Eye (tissue), 1 donor: ENCODE measurements at regions not wholly inside any gene's neighbourhood (a gene's known extent, or its start where the extent isn't known, plus 50 kb on each side); places are given as distances from the start of the nearest gene placed in this dataset.
"Not testable (repeated sequence)": the region's sequence is repeated elsewhere in the genome, so short reads cannot be mapped to it uniquely, and the experiment has no call there.

ENCODE experiments used
- DNase-seq: peaks from one replicate; pipeline ENCODE4 v3.0.0-alpha.2; 2015

DNA sequence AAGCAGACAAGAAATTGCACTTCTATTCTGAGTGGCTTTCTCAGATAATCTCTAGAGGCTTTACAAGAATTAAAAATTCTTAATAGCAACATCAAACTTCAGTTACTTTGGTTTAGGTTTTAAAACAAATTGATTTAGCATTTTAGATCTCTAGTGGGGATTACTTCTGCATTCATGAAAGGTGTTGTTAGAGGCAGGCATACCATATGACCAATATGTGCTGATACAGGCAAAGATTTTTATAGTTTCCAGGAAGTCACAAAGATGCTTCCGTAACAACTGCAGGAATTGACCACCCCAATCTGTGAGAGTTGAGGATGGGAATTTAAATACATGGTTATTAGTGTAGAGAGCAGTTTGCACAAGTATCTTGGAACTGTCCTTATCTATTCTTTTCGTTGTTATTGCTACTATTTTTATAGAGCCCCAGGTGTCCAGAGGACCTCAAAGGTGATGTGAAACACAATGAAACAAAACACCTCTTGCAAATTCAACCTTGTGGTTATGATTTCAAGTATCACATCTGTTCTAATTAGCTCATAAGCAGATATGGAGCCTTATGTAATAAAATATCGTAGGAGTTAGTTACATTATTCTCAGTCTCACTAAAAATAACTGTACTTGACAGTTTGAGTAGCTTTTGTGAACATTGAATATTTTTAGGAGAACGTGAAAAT is 512.7 kb upstream of the ADGRL4 start:
- no peak for DNase-seq

DNA sequence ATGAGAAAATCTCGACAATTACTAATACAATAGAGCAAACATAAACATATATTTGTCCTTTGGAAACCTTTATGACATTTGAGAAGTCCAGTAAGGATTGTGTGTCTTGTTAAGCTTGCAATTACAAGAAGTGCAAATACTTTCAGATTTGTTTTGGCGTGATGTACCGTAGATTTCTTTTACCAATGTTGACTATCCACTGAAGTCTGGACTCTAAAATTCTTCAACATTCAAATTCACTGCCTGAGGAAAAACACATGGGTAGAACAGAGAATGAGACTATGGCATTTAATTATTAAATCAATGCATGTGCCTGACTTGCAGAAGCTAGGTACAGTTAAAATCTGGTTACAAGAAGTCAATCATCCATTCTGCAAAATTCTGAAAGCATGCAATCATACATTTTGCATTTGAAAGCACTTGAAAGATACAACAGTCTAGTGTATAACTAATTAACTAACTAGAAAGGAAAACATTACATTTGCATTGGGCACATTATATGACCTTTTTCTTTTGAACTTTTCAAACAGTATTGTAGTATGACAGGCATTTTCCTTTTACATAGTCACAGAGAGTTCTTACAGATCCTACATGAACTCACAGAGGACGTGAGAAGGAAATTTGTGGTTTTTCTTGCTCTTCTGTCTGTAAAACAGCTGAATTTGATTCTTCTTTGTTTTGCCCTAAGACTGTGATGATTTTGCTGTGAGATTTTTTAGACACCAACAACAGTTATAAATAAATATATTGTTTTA is 511.1 kb upstream of the ADGRL4 start:
- no peak for DNase-seq

DNA sequence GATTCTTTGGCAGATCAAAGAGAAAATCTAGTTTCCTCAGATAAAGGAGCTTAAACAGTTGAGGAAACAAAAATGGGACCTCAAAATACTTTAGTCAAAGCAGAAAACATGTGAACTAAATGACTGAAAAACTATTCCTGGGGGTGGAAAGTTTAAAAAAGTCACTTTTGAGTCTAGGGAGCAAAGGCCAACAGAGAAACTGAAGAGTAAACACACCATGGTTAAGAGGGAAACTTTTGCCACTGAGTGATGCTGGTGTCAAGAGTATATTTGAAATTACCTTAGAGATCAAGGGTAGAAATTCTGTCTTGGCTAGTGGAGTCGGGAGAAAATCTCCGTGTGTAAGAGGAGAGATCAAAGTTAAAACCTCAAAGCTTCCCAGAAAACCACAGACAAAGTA is 501.2 kb upstream of the ADGRL4 start:
- DNase-seq: no peak

DNA sequence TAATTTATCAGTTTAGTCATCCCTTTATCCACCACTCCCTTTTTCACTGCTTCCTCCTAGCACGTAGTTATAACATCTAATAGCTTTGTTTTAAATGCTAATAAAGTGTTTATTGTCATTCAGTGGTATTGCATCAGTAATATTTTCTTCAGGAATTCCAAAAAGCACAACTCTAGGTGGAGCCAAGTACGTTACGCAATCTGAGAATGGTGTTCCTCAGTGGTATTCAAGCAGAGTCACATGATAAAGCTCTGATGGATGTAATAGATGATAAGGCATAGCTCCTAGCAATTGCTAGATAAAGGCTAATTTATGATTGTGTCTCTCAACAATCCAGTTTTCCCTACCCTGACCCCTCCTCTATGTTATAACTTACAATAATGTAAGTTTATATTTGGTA is 494.6 kb upstream of the ADGRL4 start:
- no peak for DNase-seq

DNA sequence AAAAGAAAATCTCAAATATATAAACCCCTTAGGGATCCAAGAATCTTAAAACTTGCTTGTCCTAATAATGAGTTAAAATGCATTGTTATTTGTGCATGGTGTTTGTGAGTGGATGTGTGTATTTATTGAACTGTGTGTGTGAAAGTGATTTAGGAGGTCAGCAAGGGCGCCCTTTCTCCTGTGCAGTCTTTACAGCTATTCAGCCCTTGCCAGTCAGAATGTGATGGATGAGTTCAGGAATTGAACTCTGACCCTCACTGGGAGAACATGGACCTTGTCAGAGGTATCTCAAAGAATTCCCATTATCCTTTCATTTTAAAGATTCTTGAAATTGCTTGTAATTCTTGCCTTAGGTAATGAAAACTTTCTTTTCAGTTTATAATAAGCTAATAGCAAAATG is 493.0 kb upstream of the ADGRL4 start:
- no peak for DNase-seq

DNA sequence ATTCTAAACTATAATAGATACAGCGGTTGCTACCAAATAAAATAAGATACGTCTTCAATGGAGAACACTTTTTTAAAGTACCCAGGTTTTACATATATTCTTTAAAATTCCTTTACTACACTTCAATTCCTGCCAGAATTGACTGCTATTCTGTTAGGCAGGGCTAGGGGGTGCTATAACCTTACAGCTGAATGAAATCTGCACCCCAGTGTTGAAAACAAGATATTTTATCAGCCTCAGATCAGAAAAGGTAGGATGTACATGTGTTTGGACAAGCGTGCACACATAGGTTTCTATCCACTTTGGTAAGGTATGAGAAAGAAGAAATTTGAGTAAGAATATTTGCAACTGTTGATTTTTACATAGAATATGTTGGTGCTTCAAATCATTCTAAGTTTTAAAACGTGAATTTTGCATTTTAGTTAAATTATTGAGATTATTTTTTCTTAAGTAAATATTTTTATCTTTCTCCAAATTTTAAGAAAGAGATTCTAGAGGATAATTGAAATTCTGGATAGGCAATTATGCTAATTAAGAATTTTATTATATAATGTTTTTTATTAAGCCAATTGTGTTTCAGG is 490.8 kb upstream of the ADGRL4 start:
- DNase-seq: peak; percentile 66

DNA sequence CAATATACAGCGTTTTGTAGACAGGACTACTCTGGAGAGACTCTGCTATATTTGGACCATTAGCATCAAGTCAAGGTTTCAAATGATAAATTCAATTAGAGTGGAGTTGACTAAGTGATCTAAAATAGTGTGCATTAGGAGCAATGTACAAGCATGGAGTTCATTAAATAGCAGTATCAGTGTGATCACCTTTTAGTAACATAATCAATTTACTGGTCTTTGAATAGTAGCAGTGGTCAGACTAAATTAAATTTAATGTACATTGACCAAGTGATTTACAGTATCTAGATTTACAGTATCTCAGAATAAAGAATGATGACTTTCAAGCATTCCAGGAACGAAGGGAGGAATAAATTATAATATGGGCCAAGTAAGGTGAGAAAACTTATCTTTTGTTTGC is 489.6 kb upstream of the ADGRL4 start:
- no peak for DNase-seq

DNA sequence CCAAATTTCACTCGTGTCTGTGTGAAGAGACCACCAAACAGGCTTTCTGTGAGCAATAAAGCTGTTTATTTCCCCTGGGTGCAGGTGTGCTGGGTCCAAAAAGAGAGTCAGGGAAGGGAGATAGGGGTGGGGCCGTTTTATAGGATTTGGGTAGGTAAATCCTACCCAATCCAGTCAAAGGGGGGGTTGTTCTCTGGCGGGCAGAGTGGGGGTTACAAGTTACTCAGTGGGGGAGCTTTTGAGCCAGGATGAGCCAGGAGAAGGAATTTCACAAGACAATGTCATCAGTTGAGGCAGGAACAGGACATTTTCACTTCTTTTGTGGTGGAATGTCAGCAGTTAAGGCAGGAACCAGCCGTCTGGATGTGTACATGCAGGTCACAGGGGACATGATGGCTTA is 487.2 kb upstream of the ADGRL4 start:
- DNase-seq: not testable (repeated sequence)

DNA sequence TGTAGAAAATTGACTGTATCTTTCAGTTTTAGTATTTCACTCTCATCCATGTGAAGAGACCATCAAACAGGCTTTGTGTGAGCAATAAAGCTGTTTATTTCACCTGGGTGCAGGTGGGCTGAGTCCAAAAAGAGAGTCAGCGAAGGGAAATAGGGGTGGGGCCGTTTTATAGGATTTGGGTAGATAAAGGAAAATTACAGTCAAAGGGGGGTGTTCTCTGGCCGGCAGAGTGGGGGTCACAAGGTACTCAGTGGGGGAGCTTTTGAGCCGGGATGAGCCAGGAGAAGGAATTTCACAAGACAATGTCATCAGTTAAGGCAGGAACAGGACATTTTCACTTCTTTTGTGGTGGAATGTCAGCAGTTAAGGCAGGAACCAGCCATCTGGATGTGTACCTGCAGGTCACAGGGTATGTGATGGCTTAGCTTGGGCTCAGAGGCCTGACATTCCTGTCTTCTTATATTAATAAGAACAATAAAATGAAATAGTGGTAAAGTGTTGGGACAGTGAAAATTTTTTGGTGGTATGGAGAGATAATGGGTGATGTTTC is 482.1 kb upstream of the ADGRL4 start:
- not testable (repeated sequence) for DNase-seq

DNA sequence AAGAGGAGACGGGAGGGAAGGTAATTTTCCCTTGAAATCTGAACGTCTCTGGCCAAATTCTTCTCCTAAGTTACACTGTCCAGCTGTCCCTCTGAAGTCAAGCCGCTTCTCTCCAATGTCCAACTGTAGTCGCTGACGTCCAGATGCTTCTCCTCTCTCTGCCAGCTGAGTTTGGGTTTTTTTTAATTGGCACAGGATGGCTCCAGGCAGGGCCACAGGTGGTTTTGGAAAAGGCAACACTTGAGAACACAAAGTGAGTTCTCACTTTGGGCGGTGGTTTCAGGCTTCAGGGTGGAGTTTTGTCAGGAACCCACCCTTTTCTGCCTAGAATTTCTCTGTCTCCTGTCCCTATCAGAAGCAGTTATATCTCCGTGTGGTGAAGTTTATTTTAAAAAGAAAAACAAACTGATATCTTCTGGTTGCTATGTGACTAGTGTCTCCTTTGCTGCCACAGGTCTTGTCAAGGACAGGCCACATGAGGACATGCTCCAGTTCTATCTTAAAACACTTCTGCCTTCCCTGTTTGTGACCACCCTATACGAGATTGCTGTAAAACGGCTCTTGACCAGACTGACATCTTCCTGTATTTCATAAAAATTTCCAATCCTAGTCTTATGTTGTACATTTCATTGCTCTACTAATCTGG is 472.3 kb upstream of the ADGRL4 start:
- no peak for DNase-seq

DNA sequence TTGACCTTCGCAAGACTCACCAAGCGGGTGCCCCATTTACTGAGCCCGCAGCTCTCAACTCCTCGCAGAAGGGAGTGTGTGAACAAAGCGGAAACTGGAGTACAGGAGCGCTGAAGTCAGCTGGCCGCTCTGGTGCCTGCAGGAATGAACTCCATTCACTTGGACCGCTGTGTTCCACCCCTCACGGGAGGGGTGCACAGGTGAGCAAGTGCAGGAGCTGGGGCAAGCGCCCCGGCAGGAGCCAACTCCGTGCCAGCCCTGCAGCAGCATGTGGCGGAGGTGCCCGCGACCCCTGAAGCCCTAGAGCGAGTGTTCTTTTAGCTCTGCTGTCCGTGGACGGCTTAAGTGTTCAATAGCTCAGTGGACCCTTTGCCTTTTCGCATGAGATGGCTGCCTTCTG is 471.6 kb upstream of the ADGRL4 start:
- DNase-seq: no peak

DNA sequence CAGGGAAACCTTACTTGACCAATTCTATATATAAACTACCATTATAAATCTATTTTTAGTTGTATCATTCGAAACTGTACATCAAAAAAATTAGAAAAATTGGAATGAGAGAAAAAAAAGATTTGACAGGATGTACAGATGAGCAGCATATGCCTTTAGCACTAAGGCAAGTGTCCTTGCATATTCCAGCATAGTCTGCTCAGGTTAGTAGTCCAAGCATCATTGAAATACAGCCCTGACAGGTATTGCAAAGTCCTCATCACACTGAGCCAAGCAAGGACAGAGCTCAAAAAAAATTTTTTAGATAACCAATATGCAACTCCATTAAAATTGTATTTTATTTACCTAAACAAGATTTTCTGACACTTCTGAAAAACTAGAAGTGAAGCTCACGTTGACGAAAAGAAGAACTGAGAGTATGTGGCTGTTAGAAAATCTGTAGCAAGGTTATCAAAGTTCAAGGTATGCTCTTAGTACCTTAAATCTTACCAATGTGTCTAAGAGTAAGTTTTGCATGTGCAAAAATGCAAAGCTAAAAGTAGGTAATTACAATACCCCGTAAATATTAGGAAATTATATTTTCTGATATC is 465.6 kb upstream of the ADGRL4 start:
- DNase-seq: no peak

DNA sequence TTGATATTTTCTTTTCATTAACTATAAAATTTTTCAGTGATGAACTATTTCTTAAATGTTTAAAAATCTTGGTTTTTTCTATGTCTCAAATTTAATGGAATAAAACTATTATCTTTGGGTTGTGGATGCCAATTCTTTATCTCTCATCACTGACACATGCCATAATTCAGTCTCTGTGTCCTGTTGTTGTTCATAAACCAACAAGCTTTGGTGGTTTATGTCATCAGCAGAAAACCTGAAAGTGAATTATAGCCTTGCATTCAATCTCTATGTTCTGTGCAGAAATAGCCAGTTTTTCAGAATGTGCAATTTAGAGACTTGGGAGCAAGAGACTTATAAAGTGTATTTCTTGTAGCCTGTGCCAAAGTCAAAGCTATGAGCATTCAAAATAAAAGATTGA is 462.6 kb upstream of the ADGRL4 start:
- no peak for DNase-seq

DNA sequence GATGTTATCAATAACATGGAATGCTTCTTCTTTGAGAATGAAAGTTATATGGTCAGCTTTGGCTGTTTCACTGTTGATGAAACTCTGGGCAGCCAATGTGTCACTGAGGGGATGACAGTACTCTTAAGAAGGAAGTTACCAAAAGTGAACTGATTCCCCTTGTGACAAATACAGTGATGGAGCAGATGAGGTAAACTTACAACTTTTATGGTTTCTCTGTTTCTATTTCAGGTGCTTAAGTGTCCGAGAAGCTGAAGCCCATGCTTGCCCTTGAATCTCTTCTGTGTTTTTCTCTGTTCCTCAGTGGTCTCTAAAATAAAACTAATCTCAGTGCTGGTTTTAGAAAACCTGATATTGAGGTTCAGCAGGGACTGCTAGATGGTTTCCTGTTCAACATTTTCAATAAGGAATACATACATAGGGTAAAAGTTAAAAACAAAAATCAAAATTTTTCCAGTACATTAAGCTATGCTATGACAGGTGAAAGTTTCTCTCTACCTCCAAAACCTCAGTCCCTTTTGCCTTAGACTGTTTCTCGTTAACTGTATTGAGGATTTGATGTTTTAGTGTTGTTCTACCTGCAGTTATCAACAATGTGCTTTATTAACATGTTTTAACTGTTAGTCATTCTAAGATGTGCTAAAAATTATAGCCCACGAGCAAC is 454.4 kb upstream of the ADGRL4 start:
- no peak for DNase-seq

DNA sequence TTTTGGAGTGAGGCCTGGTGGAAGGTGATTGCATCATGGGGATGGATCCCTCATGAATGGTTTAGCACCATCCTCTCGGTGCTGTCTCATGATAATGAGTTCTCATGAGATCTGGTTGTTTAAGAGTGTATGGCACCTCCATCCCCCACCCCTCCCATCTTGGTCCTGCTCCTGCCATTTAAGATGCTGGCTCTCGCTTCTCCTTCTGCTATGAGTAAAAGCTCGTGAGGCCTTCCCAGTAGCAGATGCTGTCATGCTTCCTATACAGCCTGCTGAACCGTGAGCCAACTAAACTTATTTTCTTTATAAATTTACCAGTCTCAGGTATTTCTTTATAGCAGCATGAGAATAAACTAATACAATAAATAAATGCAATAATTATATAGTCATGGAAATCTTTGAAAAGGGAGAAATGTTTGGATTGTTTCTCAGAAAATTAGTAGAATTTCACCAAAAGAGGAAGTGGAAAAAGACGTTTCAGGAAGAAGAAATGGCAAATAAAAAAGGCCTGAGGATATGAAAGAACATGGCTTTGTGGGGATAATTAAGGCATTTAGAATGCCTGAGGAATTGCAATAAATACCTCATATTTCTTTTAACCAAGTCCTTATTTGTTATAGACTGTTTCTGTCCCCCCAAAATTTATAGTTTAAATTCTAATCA is 451.2 kb upstream of the ADGRL4 start:
- DNase-seq: no peak

DNA sequence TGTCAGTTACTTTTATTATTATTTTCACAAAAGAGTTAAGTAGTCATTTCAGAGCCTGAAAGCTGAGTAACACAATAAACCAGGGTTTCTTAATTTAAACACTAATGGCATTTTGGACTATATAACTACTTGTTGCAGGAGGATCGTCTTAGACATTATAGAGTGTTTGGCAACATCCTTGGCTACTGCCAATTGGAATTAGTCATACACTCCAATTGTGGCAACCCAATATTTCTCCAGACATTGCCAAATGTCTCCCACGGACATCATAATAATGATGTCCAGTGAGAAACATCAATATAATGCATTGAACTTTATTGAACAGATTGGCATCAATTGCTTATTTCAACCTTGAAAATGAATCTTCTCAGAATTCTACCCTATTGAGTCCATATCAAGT is 441.9 kb upstream of the ADGRL4 start:
- DNase-seq: no peak

DNA sequence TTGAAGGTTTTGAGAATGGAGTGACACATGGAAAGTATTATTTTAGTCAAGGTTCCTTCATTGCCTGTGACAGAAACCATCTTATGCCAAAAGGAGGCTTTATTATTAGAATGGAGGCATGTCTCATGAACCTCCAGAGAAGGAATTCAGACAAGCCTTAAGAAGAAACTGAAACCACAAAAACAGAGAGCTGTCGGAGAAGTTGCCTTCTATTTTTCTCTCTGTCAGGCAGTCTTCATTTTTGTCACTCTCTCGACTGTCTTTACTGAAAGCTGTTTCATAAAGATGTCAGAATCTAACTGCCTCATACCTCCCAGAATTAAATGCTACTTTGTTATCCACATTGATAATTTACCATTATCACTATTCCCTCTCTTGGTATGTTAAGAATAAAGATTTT is 434.7 kb upstream of the ADGRL4 start:
- DNase-seq: no peak

DNA sequence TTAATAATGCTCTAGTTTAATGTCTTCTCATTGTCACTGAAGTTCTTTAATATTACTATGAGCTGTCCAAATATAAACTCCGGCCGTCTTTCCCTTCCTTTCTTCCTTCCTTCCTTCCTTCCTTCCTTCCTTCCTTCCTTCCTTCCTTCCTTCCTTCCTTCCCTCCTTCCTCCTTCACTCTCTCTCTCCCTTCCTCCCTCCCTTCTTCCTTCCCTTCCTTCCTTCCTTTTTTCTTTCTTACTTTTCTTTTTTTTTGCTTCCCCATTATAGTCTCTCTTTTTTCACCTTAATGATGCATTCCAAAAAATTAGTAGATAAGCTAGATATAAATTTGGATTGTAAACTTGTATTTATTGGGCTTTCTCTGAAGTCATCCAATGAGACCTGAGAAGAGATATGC is 431.0 kb upstream of the ADGRL4 start:
- DNase-seq: no peak

DNA sequence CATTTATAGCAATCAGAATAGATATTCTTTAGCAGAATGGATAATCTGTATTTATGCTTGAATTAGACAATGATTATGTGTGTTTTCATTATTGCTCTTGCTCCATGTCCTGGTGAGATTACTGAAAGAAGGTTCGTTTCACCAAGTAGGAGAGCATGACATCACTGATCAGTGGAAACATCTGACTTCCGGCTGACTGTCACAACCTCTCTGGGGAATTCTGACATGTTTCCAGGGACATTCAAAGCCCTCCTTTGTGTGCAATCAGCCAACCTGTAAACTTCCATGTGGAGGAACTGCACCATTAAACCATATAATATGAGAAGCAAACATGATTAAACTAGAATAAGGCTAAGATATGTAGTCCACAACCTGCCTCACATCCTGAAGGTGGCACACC is 424.8 kb upstream of the ADGRL4 start:
- DNase-seq: peak; percentile 7

DNA sequence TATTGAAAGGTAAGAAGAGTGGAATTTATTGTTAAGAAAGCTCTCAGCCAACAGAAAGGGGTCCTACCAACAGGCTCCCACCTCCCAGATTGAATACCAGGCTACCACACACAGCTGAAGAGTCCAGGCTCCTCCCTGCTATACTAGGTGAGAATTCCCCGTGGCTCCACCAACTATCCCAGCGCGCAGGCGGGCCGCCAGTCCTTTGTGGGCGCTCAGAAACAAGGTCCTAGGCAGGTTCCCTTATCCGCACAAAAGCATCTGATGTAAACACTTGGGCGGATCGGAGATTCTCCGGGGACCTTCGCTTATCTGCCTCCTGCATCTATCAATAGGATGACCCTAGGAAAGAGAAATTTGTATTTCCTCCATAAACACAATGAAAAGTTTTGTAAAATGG is 423.9 kb upstream of the ADGRL4 start:
- DNase-seq: no peak

DNA sequence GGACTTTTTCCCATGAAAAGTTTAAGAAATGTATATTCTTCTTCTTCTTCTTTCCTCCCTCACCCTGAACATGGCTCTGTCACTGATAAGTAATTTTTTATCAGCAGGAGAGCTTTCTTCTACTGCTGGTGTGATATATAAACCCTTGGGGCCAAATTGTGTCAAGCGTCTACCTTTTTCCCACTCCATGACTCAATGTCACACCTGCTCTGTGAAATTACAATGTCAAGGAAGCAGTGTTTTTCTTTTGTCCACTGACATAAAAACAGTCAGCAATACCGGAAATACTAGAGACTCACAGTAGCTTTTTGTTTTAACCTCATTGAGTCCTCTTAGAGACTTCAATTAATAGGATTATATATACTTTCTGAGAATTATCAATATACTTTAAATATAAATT is 416.2 kb upstream of the ADGRL4 start:
- DNase-seq: no peak

DNA sequence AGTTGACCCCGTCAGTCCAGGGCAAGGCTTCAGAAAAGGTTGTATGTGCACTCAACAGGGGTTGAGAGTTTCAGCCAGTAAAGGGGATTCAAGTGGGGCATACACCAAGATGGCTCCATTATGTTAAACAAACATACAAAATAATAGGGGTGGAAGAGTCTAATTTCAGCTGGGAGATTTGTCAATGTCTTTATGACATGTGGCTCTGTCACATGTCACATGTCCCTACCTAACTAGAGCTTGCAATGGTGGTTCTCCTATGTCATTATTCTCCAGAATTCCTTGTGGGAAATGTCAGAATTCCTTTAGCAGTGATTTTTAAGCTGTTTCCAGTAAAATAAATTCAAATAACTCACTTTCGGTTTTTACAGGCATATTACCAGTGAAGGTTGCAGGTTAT is 392.0 kb upstream of the ADGRL4 start:
- DNase-seq: no peak
